MM.1S (cell line): ENCODE measurements at regions not wholly inside any gene's neighbourhood (a gene's known extent, or its start where the extent isn't known, plus 50 kb on each side); places are given as distances from the start of the nearest gene placed in this dataset.
A peak's percentile ranks its signal among the peaks of the same experiment; 100 is the strongest.
"Not testable (repeated sequence)": the region's sequence is repeated elsewhere in the genome, so short reads cannot be mapped to it uniquely, and the experiment has no call there.

Experiments
- DNase-seq: peaks from one replicate; pipeline ENCODE4 v3.0.0-alpha.2; 2015
- H2AFZ ChIP-seq: fragments of 300-600 bp; sonication (generic); 2 replicates; pipeline ENCODE4 v1.6.0; 2016; ENCODE audit warnings: antibody characterized with exemption, low read length
- H3F3A ChIP-seq: fragments of 300-600 bp; sonication (generic); 2 replicates; pipeline ENCODE4 v1.6.1; 2016; ENCODE audit warnings: mild to moderate bottlenecking, antibody characterized with exemption, low read length, moderate library complexity, mixed read lengths; ENCODE audit not compliant: insufficient read depth
- H3K27ac ChIP-seq: fragments of 300-600 bp; sonication (generic); 2 replicates; pipeline ENCODE4 v1.5.1; 2016; ENCODE audit warnings: mild to moderate bottlenecking, low read length
- H3K27me3 ChIP-seq: fragments of 300-600 bp; sonication (generic); replicated peaks from 2 replicates; pipeline ENCODE4 v1.6.0; 2016; ENCODE audit warnings: low read length; ENCODE audit not compliant: insufficient read depth
- H3K36me3 ChIP-seq: fragments of 300-600 bp; sonication (generic); replicated peaks from 2 replicates; pipeline ENCODE4 v1.6.1; 2016; ENCODE audit warnings: mild to moderate bottlenecking, low read length, mixed read lengths; ENCODE audit not compliant: insufficient read depth
- H3K4me1 ChIP-seq: fragments of 300-600 bp; sonication (generic); 2 replicates; pipeline ENCODE4 v1.6.1; 2016; ENCODE audit warnings: low read length, mixed read lengths
- H3K4me2 ChIP-seq: fragments of 300-600 bp; sonication (generic); 2 replicates; pipeline ENCODE4 v1.6.0; 2016; ENCODE audit warnings: low read depth, low read length
- H3K4me3 ChIP-seq: fragments of 300-600 bp; sonication (generic); 2 replicates; pipeline ENCODE4 v1.5.1; 2016; ENCODE audit warnings: low read length, mixed read lengths
- H3K79me2 ChIP-seq: fragments of 300-600 bp; sonication (generic); 2 replicates; pipeline ENCODE4 v1.6.1; 2016; ENCODE audit warnings: mixed run types, low read length, mixed read lengths
- H3K9ac ChIP-seq: fragments of 300-600 bp; sonication (generic); 2 replicates; pipeline ENCODE4 v1.6.1; 2016; ENCODE audit warnings: low read length, mixed read lengths
- H3K9me2 ChIP-seq: fragments of 300-600 bp; sonication (generic); replicated peaks from 2 replicates; pipeline ENCODE4 v1.6.1; 2016; ENCODE audit warnings: mild to moderate bottlenecking, low read length, mixed read lengths; ENCODE audit not compliant: insufficient read depth
- H3K9me3 ChIP-seq: fragments of 300-600 bp; sonication (generic); replicated peaks from 2 replicates; pipeline ENCODE4 v1.6.1; 2016; ENCODE audit warnings: mild to moderate bottlenecking, low read length, mixed read lengths; ENCODE audit not compliant: insufficient read depth
- H4K20me1 ChIP-seq: fragments of 300-600 bp; sonication (generic); 2 replicates; pipeline ENCODE4 v1.6.1; 2016; ENCODE audit warnings: mild to moderate bottlenecking, low read length, moderate library complexity, mixed read lengths; ENCODE audit not compliant: insufficient read depth
- CTCF ChIP-seq: fragments of 300-600 bp; sonication (generic); IDR thresholded peaks from 2 replicates; pipeline ENCODE4 v1.5.1; 2016; ENCODE audit warnings: antibody characterized with exemption, low read length, mixed read lengths
- EZH2 ChIP-seq: fragments of 300-600 bp; sonication (generic); optimal IDR thresholded peaks from 2 replicates; pipeline ENCODE3; 2017; ENCODE audit warnings: low read depth, mild to moderate bottlenecking, antibody characterized with exemption, low read length, mixed read lengths
- EZH2phosphoT487 ChIP-seq: fragments of 300-600 bp; sonication (generic); IDR thresholded peaks from 2 replicates; pipeline ENCODE4 v1.6.1; 2018; ENCODE audit warnings: antibody characterized with exemption, low read length

DNA sequence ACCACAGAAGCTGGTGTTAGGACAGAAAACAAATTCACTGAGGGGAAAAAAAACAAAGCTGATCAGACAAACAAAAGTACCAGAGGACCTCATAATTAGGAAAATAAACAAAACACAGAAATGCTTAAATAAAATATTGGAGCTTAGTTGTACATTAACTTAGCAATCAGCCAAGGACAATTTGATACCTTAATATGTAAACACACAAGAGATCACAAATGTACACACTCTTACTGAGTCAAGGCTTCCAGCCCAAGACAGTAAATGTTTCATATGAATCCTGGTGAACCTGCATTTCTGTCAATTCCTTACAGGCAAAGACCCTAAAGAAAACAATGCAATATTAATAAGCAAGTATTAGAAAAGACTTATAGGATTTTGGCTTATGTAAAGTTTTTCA lies 62.0 kb upstream of the SPTLC3 start:
- Histone ChIP-seq H3K4me2 (no peak overlapping the region), H3K4me1 (peaks cover 4% of the 10 kb centered on the region; the same call in 1 of the 2 replicates), H3K27me3 (no peaks in the 10 kb centered on the region), H3K27ac (no peak overlapping the region), H3K79me2 (no peaks in the 10 kb centered on the region), H4K20me1 (no peaks in the 10 kb centered on the region), H3K9ac (no peak overlapping the region), H3K36me3 (no peaks in the 10 kb centered on the region), H2AFZ (no peak overlapping the region), H3K9me3 (no peaks in the 10 kb centered on the region), H3K4me3 (no peak overlapping the region), H3F3A (no peaks in the 10 kb centered on the region), H3K9me2 (no peaks in the 10 kb centered on the region)
- no peak for TF ChIP-seq EZH2
- no peak for TF ChIP-seq EZH2phosphoT487
- TF ChIP-seq CTCF: no peak
- no peak for DNase-seq

- H3K27me3 ChIP-seq: no peaks in the 10 kb centered on the region
- H3K27ac ChIP-seq: no peak overlapping the region
- H3K9ac ChIP-seq: no peak overlapping the region
- H4K20me1 ChIP-seq: no peaks in the 10 kb centered on the region
- H3K9me3 ChIP-seq: no peaks in the 10 kb centered on the region
- H3K79me2 ChIP-seq: no peaks in the 10 kb centered on the region
- peaks cover 4% of the 10 kb centered on the region; the same call in 1 of the 2 replicates for H3K4me1 ChIP-seq
- TF ChIP-seq CTCF: no peak
- no peak for TF ChIP-seq EZH2phosphoT487
- TF ChIP-seq EZH2: no peak
- no peak overlapping the region for H3K4me2 ChIP-seq
- no peaks in the 10 kb centered on the region for H3K9me2 ChIP-seq
- H3K36me3 ChIP-seq: no peaks in the 10 kb centered on the region
- no peak for DNase-seq
- H3F3A ChIP-seq: no peaks in the 10 kb centered on the region
- no peak overlapping the region for H2AFZ ChIP-seq
- no peak overlapping the region for H3K4me3 ChIP-seq
Observed at GRCh38 chr20:12947691-12948090, 61.1 kb upstream of the SPTLC3 start.

DNA sequence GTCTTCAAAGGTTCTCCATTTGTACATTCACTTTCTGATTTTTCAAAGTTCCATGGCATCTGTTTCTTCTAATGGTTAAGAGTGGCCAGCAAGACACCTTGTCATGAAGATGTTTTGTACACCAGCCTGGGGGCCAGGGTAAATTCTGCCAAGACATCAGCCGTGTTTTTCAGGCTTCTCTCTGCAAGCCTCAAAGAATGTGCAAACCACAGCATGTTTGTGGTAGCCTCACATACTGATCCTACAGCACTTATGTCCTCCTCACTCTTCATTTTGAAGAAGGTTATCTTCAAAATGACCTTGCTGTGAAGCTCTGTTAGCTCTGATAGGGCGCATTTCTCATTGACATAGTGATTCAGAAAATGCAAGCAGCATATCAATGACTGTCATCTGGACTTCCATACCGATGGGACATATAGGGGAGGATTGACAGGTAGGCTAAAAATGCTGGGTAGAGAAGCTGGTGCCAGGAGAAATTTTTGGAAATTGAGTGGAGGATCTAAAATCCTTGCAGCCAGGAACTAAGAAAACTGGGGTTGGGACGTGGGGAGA lies 59.3 kb upstream of the SPTLC3 start:
- Histone ChIP-seq H3K27me3 (no peaks in the 10 kb centered on the region), H3K79me2 (no peaks in the 10 kb centered on the region), H3K27ac (no peak overlapping the region), H4K20me1 (no peaks in the 10 kb centered on the region), H3K4me3 (no peak overlapping the region), H3K9me2 (no peaks in the 10 kb centered on the region), H3F3A (no peaks in the 10 kb centered on the region), H3K4me1 (peaks cover 4% of the 10 kb centered on the region; the same call in 1 of the 2 replicates), H3K36me3 (no peaks in the 10 kb centered on the region), H3K9ac (no peak overlapping the region), H3K4me2 (no peak overlapping the region), H2AFZ (no peak overlapping the region), H3K9me3 (no peaks in the 10 kb centered on the region)
- peak; percentile 80 for DNase-seq
- no peak for TF ChIP-seq EZH2phosphoT487
- TF ChIP-seq EZH2: no peak
- TF ChIP-seq CTCF: no peak

- not testable (repeated sequence) for H2AFZ ChIP-seq, H3K4me3 ChIP-seq, H3F3A ChIP-seq, H4K20me1 ChIP-seq, H3K27me3 ChIP-seq, H3K79me2 ChIP-seq, H3K36me3 ChIP-seq, DNase-seq, H3K27ac ChIP-seq, H3K9ac ChIP-seq, H3K4me2 ChIP-seq, H3K9me3 ChIP-seq, H3K9me2 ChIP-seq, H3K4me1 ChIP-seq
Observed at GRCh38 chr20:12954254-12954653, 54.5 kb upstream of the SPTLC3 start.
